ENCODE measurements at regions not wholly inside any gene's neighbourhood (a gene's known extent, or its start where the extent isn't known, plus 50 kb on each side); places are given as distances from the start of the nearest gene placed in this dataset.
"Not testable (repeated sequence)": the region's sequence is repeated elsewhere in the genome, so short reads cannot be mapped to it uniquely, and the experiment has no call there.

GRCh38 chr5:24142341-24142740, 502.4 kb downstream of the CDH10 start:
- DNase-seq (ENCODE audit: low read depth), result no peak

- no peak for DNase-seq (ENCODE audit: low read depth)
These were observed 499.0 kb downstream of the CDH10 start for GRCh38 chr5:24145806-24146205.

GRCh38 chr5:24161559-24161958, 483.2 kb downstream of the CDH10 start:
- DNase-seq (ENCODE audit: low read depth), result no peak

GRCh38 chr5:24162343-24162742, 482.4 kb downstream of the CDH10 start:
- DNase-seq (ENCODE audit: low read depth), result no peak

GRCh38 chr5:24163091-24163490, 481.7 kb downstream of the CDH10 start:
- no peak for DNase-seq (ENCODE audit: low read depth)

- no peak for DNase-seq (ENCODE audit: low read depth)
These were observed 477.0 kb downstream of the CDH10 start for GRCh38 chr5:24167806-24168205.

- no peak for DNase-seq (ENCODE audit: low read depth)
These were observed 474.8 kb downstream of the CDH10 start for GRCh38 chr5:24170026-24170425.

GRCh38 chr5:24170930-24171329, 473.8 kb downstream of the CDH10 start:
- not testable (repeated sequence) for DNase-seq (ENCODE audit: low read depth)

GRCh38 chr5:24177821-24178220, 467.0 kb downstream of the CDH10 start:
- no peak for DNase-seq (ENCODE audit: low read depth)

- no peak for DNase-seq (ENCODE audit: low read depth)
These were observed 460.8 kb downstream of the CDH10 start for GRCh38 chr5:24183981-24184380.

GRCh38 chr5:24188216-24188925, 456.4 kb downstream of the CDH10 start:
- DNase-seq (ENCODE audit: low read depth), result no peak

- no peak for DNase-seq (ENCODE audit: low read depth)
These were observed 448.0 kb downstream of the CDH10 start for GRCh38 chr5:24196789-24197188.

GRCh38 chr5:24208686-24209106, 436.1 kb downstream of the CDH10 start:
- DNase-seq (ENCODE audit: low read depth), result no peak

GRCh38 chr5:24215114-24215513, 429.7 kb downstream of the CDH10 start:
- DNase-seq (ENCODE audit: low read depth), result no peak

GRCh38 chr5:24222876-24223275, 421.9 kb downstream of the CDH10 start:
- no peak for DNase-seq (ENCODE audit: low read depth)

- DNase-seq (ENCODE audit: low read depth), result no peak
These were observed 419.7 kb downstream of the CDH10 start for GRCh38 chr5:24225051-24225450.

- DNase-seq (ENCODE audit: low read depth), result no peak
These were observed 418.3 kb downstream of the CDH10 start for GRCh38 chr5:24226479-24226878.

GRCh38 chr5:24227881-24228280, 416.9 kb downstream of the CDH10 start:
- DNase-seq (ENCODE audit: low read depth), result not testable (repeated sequence)

- no peak for DNase-seq (ENCODE audit: low read depth)
These were observed 412.7 kb downstream of the CDH10 start for GRCh38 chr5:24232041-24232440.

GRCh38 chr5:24232929-24233498, 411.8 kb downstream of the CDH10 start:
- no peak for DNase-seq (ENCODE audit: low read depth)

- no peak for DNase-seq (ENCODE audit: low read depth)
These were observed 408.8 kb downstream of the CDH10 start for GRCh38 chr5:24235946-24236345.

GRCh38 chr5:24245821-24246220, 399.0 kb downstream of the CDH10 start:
- no peak for DNase-seq (ENCODE audit: low read depth)

- no peak for DNase-seq (ENCODE audit: low read depth)
These were observed 380.2 kb downstream of the CDH10 start for GRCh38 chr5:24264547-24264946.

- no peak for DNase-seq (ENCODE audit: low read depth)
These were observed 379.5 kb downstream of the CDH10 start for GRCh38 chr5:24265306-24265705.
